Fibroblast of lung (primary cell): ENCODE measurements at regions not wholly inside any gene's neighbourhood (a gene's known extent, or its start where the extent isn't known, plus 50 kb on each side); places are given as distances from the start of the nearest gene placed in this dataset.

ENCODE experiments used
- DNase-seq, 2 donors: peaks; one replicate each; pipeline versions ENCODE4 v3.0.0 to v3.0.0-alpha.2; 2010; ENCODE audit warnings: low read depth in 2 of 2
- H2AFZ ChIP-seq: 2 replicates; pipeline ENCODE4 v1.5.1; 2012; ENCODE audit warnings: low read length, control low read depth, inconsistent platforms
- H3K27ac ChIP-seq: 2 replicates; pipeline ENCODE4 v1.5.1; 2011; ENCODE audit warnings: low read length, control low read depth; ENCODE audit not compliant: insufficient read depth
- H3K27me3 ChIP-seq: 2 replicates; pipeline ENCODE4 v1.5.1; 2011; ENCODE audit warnings: mild to moderate bottlenecking, low read length; ENCODE audit not compliant: control insufficient read depth, insufficient read depth
- H3K36me3 ChIP-seq: 2 replicates; pipeline ENCODE4 v1.5.1; 2011; ENCODE audit warnings: low read length; ENCODE audit not compliant: control insufficient read depth, insufficient read depth
- H3K4me1 ChIP-seq: 2 replicates; pipeline ENCODE4 v1.5.1; 2011; ENCODE audit warnings: low read length; ENCODE audit not compliant: control insufficient read depth, insufficient read depth; ENCODE audit errors: extremely low read depth
- H3K4me2 ChIP-seq: 2 replicates; pipeline ENCODE4 v1.5.1; 2011; ENCODE audit warnings: low read length, control low read depth; ENCODE audit not compliant: insufficient read depth; ENCODE audit errors: extremely low read depth
- H3K4me3 ChIP-seq, 4 experiments: fragments of 200-600 bp in 1 of 4; sonication (generic) in 1 of 4; replicated peaks in 1 of 4; 2 replicates each; pipeline ENCODE4 v1.5.1; 2011 to 2016; ENCODE audit warnings: low read length in 4 of 4, low read depth in 3 of 4, mild to moderate bottlenecking in 3 of 4, control low read depth in 2 of 4, inconsistent platforms in 1 of 4, mixed read lengths in 1 of 4; ENCODE audit not compliant: insufficient read depth in 1 of 4; ENCODE audit errors: control extremely low read depth in 1 of 4
- H3K79me2 ChIP-seq: 2 replicates; pipeline ENCODE4 v1.5.1; 2012; ENCODE audit warnings: mild to moderate bottlenecking, low read length, inconsistent platforms; ENCODE audit not compliant: control insufficient read depth, insufficient read depth
- H3K9ac ChIP-seq: 2 replicates; pipeline ENCODE4 v1.5.1; 2011; ENCODE audit warnings: mild to moderate bottlenecking, low read length, control low read depth; ENCODE audit not compliant: insufficient read depth
- H3K9me3 ChIP-seq: 2 replicates; pipeline ENCODE4 v1.5.1; 2012; ENCODE audit warnings: low read depth, low read length; ENCODE audit not compliant: control insufficient read depth, insufficient read depth
- H4K20me1 ChIP-seq: 2 replicates; pipeline ENCODE4 v1.5.1; 2011; ENCODE audit warnings: low read length; ENCODE audit not compliant: control insufficient read depth, insufficient read depth; ENCODE audit errors: extremely low read depth
- CTCF ChIP-seq, 2 donors: IDR thresholded peaks in 1 of 2; conservative IDR thresholded peaks in 1 of 2; 1 replicate in 1 of 2; 2 replicates in 1 of 2; pipeline ENCODE4 v1.5.1; 2011 to 2012; ENCODE audit warnings: low read length in 2 of 2, control low read depth in 1 of 2, inconsistent platforms in 1 of 2, low read depth in 1 of 2, mild to moderate bottlenecking in 1 of 2
- EZH2 ChIP-seq: IDR thresholded peaks from 2 replicates; pipeline ENCODE4 v1.5.1; 2012; ENCODE audit warnings: low read length, control low read depth, mild to moderate bottlenecking; ENCODE audit errors: missing control alignments

DNA sequence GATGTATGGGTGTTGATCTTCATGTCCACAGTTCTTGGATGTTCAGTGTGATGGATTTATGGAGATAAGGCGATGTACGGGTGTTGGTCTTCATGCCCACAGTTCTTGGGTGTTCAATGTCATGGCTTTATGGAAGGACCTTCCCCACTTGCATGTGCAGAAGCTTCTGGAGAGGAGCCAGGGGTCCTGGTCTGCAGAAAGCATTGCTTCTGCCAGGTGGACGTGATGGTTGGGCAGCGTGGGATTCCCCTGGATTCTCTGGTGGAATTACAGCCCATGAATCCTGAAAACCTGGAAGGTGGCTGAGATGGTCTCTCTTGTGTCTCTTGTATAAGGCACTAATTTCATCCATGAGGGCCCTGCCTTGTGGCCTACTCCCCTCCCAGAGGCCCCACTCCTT lies 183.7 kb upstream of the TCERG1L start:
- H3K9me3 ChIP-seq, result no peaks in the 10 kb centered on the region
- no peak for TF ChIP-seq EZH2
- no peak for TF ChIP-seq CTCF (conservative IDR thresholded peaks at IDR 0.05 in 1 of 2, IDR thresholded peaks at IDR 0.05 in 1 of 2; ENCODE audit: low read depth in 1 of 2, low read length in 2 of 2)
- no peak overlapping the region for H2AFZ ChIP-seq
- no peak overlapping the region for H3K27ac ChIP-seq
- no peak overlapping the region for H3K4me3 ChIP-seq
- no peak overlapping the region for H3K9ac ChIP-seq
- no peak for DNase-seq
- H3K4me2 ChIP-seq, result no peak overlapping the region
- no peaks in the 10 kb centered on the region for H3K36me3 ChIP-seq
- H3K27me3 ChIP-seq, result no peaks in the 10 kb centered on the region
- H3K4me1 ChIP-seq, result no peaks in the 10 kb centered on the region
- no peaks in the 10 kb centered on the region for H3K79me2 ChIP-seq
- H4K20me1 ChIP-seq, result no peaks in the 10 kb centered on the region

DNA sequence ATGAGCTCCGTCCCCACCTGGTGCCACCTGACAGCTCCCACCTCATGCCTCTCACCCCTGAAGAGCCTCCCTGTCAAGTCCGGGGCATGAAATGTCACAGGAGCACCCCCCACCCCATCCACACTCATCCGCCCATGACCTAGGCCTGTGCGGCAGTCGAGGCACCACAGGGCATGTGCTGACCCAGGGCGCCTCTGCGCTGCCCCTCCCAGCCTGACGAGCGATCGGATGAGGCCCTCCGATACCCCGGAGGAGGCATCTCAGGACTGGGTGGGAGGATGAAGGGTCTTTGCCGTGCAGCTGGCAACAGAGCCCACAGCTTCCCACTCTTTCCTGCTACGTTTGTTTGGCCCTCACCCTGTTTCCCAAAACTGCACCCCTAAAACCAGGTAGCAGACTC lies 184.4 kb upstream of the TCERG1L start:
- H3K4me2 ChIP-seq, result no peak overlapping the region
- H3K4me3 ChIP-seq, result no peak overlapping the region
- no peaks in the 10 kb centered on the region for H3K36me3 ChIP-seq
- H3K9me3 ChIP-seq, result no peaks in the 10 kb centered on the region
- H3K79me2 ChIP-seq, result no peaks in the 10 kb centered on the region
- DNase-seq, result no peak
- H3K27me3 ChIP-seq, result no peaks in the 10 kb centered on the region
- H3K27ac ChIP-seq, result no peak overlapping the region
- no peak overlapping the region for H2AFZ ChIP-seq
- no peaks in the 10 kb centered on the region for H3K4me1 ChIP-seq
- no peaks in the 10 kb centered on the region for H4K20me1 ChIP-seq
- no peak overlapping the region for H3K9ac ChIP-seq
- TF ChIP-seq EZH2 (no peak), CTCF (conservative IDR thresholded peaks at IDR 0.05 in 1 of 2, IDR thresholded peaks at IDR 0.05 in 1 of 2; ENCODE audit: low read depth in 1 of 2, low read length in 2 of 2) (no peak)

- no peak overlapping the region for H3K27ac ChIP-seq
- no peak overlapping the region for H3K9ac ChIP-seq
- H3K4me1 ChIP-seq, result no peaks in the 10 kb centered on the region
- no peaks in the 10 kb centered on the region for H3K36me3 ChIP-seq
- no peak for TF ChIP-seq CTCF (conservative IDR thresholded peaks at IDR 0.05 in 1 of 2, IDR thresholded peaks at IDR 0.05 in 1 of 2; ENCODE audit: low read depth in 1 of 2, low read length in 2 of 2)
- no peak for TF ChIP-seq EZH2
- H4K20me1 ChIP-seq, result no peaks in the 10 kb centered on the region
- H3K79me2 ChIP-seq, result no peaks in the 10 kb centered on the region
- no peak overlapping the region for H2AFZ ChIP-seq
- no peaks in the 10 kb centered on the region for H3K9me3 ChIP-seq
- no peak overlapping the region for H3K4me3 ChIP-seq
- H3K4me2 ChIP-seq, result no peak overlapping the region
- no peaks in the 10 kb centered on the region for H3K27me3 ChIP-seq
- no peak for DNase-seq
These were observed 185.0 kb upstream of the TCERG1L start for GRCh38 chr10:131496351-131497052.
